ENCODE measurements at regions not wholly inside any gene's neighbourhood (a gene's known extent, or its start where the extent isn't known, plus 50 kb on each side); places are given as distances from the start of the nearest gene placed in this dataset.

- no peak for TF ChIP-seq POLR2AphosphoS5 (IDR thresholded peaks at IDR 0.05; ENCODE audit: borderline replicate concordance, low read depth, low read length)
- TF ChIP-seq EZH2 (IDR thresholded peaks at IDR 0.05) = no peak
These were observed 126.9 kb upstream of the GRK3 start for GRCh38 chr22:25437414-25438160.
